Neural cell (in vitro differentiated cells): ENCODE measurements at regions not wholly inside any gene's neighbourhood (a gene's known extent, or its start where the extent isn't known, plus 50 kb on each side); places are given as distances from the start of the nearest gene placed in this dataset.

Source experiments
- H2AFZ ChIP-seq: fragments of 200-600, 300-800 bp; sonication (generic), shearing (Covaris generic); 2 replicates; pipeline ENCODE4 v1.6.0; 2014; ENCODE audit warnings: low read depth, mild to moderate bottlenecking, antibody characterized with exemption, low read length, moderate library complexity
- H3F3A ChIP-seq: fragments of 200-600 bp; shearing (Covaris generic); 2 replicates; pipeline ENCODE4 v1.6.1; 2016; ENCODE audit warnings: mild to moderate bottlenecking, moderate library complexity, mixed read lengths, antibody characterized with exemption, low read length; ENCODE audit not compliant: insufficient read depth, poor library complexity, severe bottlenecking
- H3K27ac ChIP-seq: fragments of 200-600, 300-800 bp; sonication (generic), shearing (Covaris generic); 2 replicates; pipeline ENCODE4 v1.5.1; 2014; ENCODE audit warnings: mild to moderate bottlenecking, low read length, moderate library complexity
- H3K27me3 ChIP-seq: fragments of 300-800, 200-600 bp; sonication (generic), shearing (Covaris generic); 2 replicates; pipeline ENCODE4 v1.6.0; 2014; ENCODE audit warnings: mild to moderate bottlenecking, low read depth, low read length, moderate library complexity; ENCODE audit not compliant: insufficient read depth
- H3K36me3 ChIP-seq: fragments of 300-800, 200-600 bp; sonication (generic), shearing (Covaris generic); 2 replicates; pipeline ENCODE4 v1.5.1; 2014; ENCODE audit warnings: mild to moderate bottlenecking, antibody characterized with exemption, low read length, moderate library complexity; ENCODE audit not compliant: insufficient read depth
- H3K4me2 ChIP-seq: fragments of 300-800, 200-600 bp; sonication (generic), shearing (Covaris generic); 2 replicates; pipeline ENCODE4 v1.6.0; 2014; ENCODE audit warnings: mild to moderate bottlenecking, low read length
- H3K4me3 ChIP-seq: fragments of 300-800, 200-600 bp; sonication (generic), shearing (Covaris generic); 2 replicates; pipeline ENCODE4 v1.5.1; 2014; ENCODE audit warnings: mild to moderate bottlenecking, low read length, moderate library complexity
- H3K79me2 ChIP-seq: fragments of 200-600 bp; shearing (Covaris generic); replicated peaks from 2 replicates; pipeline ENCODE4 v1.6.0; 2014; ENCODE audit warnings: mild to moderate bottlenecking, low read length, moderate library complexity; ENCODE audit not compliant: insufficient read depth
- H3K9ac ChIP-seq: fragments of 300-800, 200-600 bp; sonication (generic), shearing (Covaris generic); 2 replicates; pipeline ENCODE4 v1.6.1; 2016; ENCODE audit warnings: mild to moderate bottlenecking, low read length, mixed read lengths
- H3K9me2 ChIP-seq: fragments of 200-600 bp; shearing (Covaris generic); 2 replicates; pipeline ENCODE4 v1.6.1; 2016; ENCODE audit warnings: mild to moderate bottlenecking, low read length, mixed read lengths; ENCODE audit not compliant: insufficient read depth
- H3K9me3 ChIP-seq: fragments of 200-600, 300-800 bp; sonication (generic), shearing (Covaris generic); 2 replicates; pipeline ENCODE4 v1.6.1; 2016; ENCODE audit warnings: mild to moderate bottlenecking, mixed run types, low read length, moderate library complexity, mixed read lengths
- H4K20me1 ChIP-seq: fragments of 200-600 bp; shearing (Covaris generic); 2 replicates; pipeline ENCODE4 v1.6.1; 2016; ENCODE audit warnings: mild to moderate bottlenecking, mixed run types; ENCODE audit not compliant: insufficient read depth
- EP300 ChIP-seq: fragments of 450-650 bp; conservative IDR thresholded peaks from 2 replicates; pipeline ENCODE4 v1.6.1; 2014; ENCODE audit warnings: antibody characterized with exemption, mild to moderate bottlenecking, moderate library complexity; ENCODE audit not compliant: poor library complexity, severe bottlenecking
- EZH2 ChIP-seq: fragments of 200-600, 300-800 bp; shearing (Covaris generic), sonication (generic); IDR thresholded peaks from 2 replicates; pipeline ENCODE4 v1.6.1; 2014; ENCODE audit warnings: antibody characterized with exemption, low read length, borderline replicate concordance, mild to moderate bottlenecking; ENCODE audit not compliant: insufficient read depth, poor library complexity, severe bottlenecking
- MXI1 ChIP-seq: fragments of 450-650 bp; conservative IDR thresholded peaks from 2 replicates; pipeline ENCODE4 v1.6.1; 2014; ENCODE audit warnings: antibody characterized with exemption, mild to moderate bottlenecking; ENCODE audit not compliant: poor library complexity, severe bottlenecking
- POLR2AphosphoS5 ChIP-seq: IDR thresholded peaks from 2 replicates; pipeline ENCODE4 v1.6.1; 2012
- RAD21 ChIP-seq: fragments of 450-650 bp; conservative IDR thresholded peaks from 2 replicates; pipeline ENCODE4 v1.6.1; 2014; ENCODE audit warnings: antibody characterized with exemption, mild to moderate bottlenecking, moderate library complexity
- REST ChIP-seq: IDR thresholded peaks from 2 replicates; pipeline ENCODE4 v1.6.1; 2012; ENCODE audit warnings: borderline replicate concordance
- SMC3 ChIP-seq: fragments of 450-650 bp; conservative IDR thresholded peaks from 2 replicates; pipeline ENCODE4 v1.6.1; 2014; ENCODE audit warnings: antibody characterized with exemption, mild to moderate bottlenecking, moderate library complexity; ENCODE audit not compliant: poor library complexity
- TAF1 ChIP-seq: IDR thresholded peaks from 2 replicates; pipeline ENCODE4 v1.6.1; 2012; ENCODE audit warnings: low read depth
- TF ChIP-seq, protein P1 (sequence below): fragments of 450-650 bp; IDR thresholded peaks from 2 replicates; pipeline ENCODE4 v1.5.1; 2014; ENCODE audit warnings: antibody characterized with exemption, mild to moderate bottlenecking, moderate library complexity; ENCODE audit not compliant: poor library complexity, severe bottlenecking

DNA sequence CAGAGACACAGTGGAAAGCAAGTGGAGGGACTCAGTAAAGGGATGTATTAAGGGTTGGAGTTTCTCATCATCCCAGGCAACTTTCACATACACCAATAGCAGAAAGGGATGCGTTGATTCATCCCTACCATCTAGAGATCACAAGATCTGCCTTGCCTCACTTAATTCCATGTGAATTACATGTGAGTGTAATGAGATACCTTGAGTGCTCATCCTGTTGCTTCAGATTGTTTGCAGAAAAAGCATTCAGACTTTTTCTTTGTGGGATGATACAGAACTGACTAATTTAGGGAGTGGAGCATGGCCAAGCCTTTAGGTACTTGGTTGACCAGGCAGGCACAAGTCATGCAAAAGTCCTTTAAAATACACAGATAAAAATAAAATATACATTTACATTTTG, 124.8 kb upstream of the SLIT2 start:
- Histone ChIP-seq H3K36me3 (no peaks in the 10 kb centered on the region), H4K20me1 (no peaks in the 10 kb centered on the region), H3K27ac (no peak overlapping the region), H3F3A (no peaks in the 10 kb centered on the region), H3K27me3 (no peaks in the 10 kb centered on the region), H3K4me3 (no peak overlapping the region), H3K9me3 (no peaks in the 10 kb centered on the region), H3K4me2 (no peak overlapping the region), H3K79me2 (no peaks in the 10 kb centered on the region), H2AFZ (no peak overlapping the region), H3K9ac (no peak overlapping the region), H3K9me2 (no peaks in the 10 kb centered on the region)
- TF ChIP-seq REST (no peak), POLR2AphosphoS5 (no peak), SMC3 (no peak), MXI1 (no peak), EZH2 (no peak), TAF1 (no peak), EP300 (no peak), RAD21 (no peak)
- TF ChIP-seq, protein P1, sequence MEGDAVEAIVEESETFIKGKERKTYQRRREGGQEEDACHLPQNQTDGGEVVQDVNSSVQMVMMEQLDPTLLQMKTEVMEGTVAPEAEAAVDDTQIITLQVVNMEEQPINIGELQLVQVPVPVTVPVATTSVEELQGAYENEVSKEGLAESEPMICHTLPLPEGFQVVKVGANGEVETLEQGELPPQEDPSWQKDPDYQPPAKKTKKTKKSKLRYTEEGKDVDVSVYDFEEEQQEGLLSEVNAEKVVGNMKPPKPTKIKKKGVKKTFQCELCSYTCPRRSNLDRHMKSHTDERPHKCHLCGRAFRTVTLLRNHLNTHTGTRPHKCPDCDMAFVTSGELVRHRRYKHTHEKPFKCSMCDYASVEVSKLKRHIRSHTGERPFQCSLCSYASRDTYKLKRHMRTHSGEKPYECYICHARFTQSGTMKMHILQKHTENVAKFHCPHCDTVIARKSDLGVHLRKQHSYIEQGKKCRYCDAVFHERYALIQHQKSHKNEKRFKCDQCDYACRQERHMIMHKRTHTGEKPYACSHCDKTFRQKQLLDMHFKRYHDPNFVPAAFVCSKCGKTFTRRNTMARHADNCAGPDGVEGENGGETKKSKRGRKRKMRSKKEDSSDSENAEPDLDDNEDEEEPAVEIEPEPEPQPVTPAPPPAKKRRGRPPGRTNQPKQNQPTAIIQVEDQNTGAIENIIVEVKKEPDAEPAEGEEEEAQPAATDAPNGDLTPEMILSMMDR, result no peak

- no peaks in the 10 kb centered on the region for H3K36me3 ChIP-seq
- H3F3A ChIP-seq, result no peaks in the 10 kb centered on the region
- no peaks in the 10 kb centered on the region for H3K79me2 ChIP-seq
- H3K27me3 ChIP-seq, result no peaks in the 10 kb centered on the region
- TF ChIP-seq EZH2 (no peak), EP300 (peak; percentile 59), SMC3 (no peak), TAF1 (no peak), RAD21 (no peak), REST (peak; percentile 14), POLR2AphosphoS5 (peak; percentile 41)
- TF ChIP-seq, protein P1, result no peak
- H3K4me3 ChIP-seq, result no peak overlapping the region
- H3K9ac ChIP-seq, result no peak overlapping the region
- no peaks in the 10 kb centered on the region for H3K9me3 ChIP-seq
- H3K27ac ChIP-seq, result no peak overlapping the region
- H3K9me2 ChIP-seq, result no peaks in the 10 kb centered on the region
- H4K20me1 ChIP-seq, result no peaks in the 10 kb centered on the region
- H2AFZ ChIP-seq, result no peak overlapping the region
- no peak overlapping the region for H3K4me2 ChIP-seq
Measured at GRCh38 chr4:20124317-20125026, 127.2 kb upstream of the SLIT2 start.
